ENCODE measurements at regions not wholly inside any gene's neighbourhood (a gene's known extent, or its start where the extent isn't known, plus 50 kb on each side); places are given as distances from the start of the nearest gene placed in this dataset.

DNA sequence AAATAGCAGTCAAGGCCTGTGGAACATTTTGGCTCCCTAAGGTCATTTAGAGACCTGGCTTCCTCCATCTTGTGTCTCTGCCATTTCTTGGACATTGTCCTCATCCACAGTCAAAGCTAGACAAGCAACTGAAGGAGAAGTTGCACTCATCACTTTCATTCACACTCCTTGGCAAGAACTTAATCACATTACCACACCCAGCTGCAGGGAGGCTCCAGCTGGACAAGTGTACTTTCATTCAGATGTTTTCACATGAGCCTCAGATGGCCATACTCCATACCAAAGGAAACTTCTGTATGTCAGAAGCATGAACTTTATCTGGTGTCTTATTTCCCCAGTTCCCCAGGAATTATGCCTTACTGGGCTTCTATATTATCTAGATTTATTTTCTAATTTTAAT lies 537.4 kb downstream of the TMEM135 start:
- TF ChIP-seq, protein P1, sequence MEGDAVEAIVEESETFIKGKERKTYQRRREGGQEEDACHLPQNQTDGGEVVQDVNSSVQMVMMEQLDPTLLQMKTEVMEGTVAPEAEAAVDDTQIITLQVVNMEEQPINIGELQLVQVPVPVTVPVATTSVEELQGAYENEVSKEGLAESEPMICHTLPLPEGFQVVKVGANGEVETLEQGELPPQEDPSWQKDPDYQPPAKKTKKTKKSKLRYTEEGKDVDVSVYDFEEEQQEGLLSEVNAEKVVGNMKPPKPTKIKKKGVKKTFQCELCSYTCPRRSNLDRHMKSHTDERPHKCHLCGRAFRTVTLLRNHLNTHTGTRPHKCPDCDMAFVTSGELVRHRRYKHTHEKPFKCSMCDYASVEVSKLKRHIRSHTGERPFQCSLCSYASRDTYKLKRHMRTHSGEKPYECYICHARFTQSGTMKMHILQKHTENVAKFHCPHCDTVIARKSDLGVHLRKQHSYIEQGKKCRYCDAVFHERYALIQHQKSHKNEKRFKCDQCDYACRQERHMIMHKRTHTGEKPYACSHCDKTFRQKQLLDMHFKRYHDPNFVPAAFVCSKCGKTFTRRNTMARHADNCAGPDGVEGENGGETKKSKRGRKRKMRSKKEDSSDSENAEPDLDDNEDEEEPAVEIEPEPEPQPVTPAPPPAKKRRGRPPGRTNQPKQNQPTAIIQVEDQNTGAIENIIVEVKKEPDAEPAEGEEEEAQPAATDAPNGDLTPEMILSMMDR (IDR thresholded peaks at IDR 0.05): no peak
- no peak for TF ChIP-seq POLR2A (IDR thresholded peaks at IDR 0.05)

All from heart left ventricle (tissue), 13 donors.